Hepatocyte (in vitro differentiated cells): ENCODE measurements at regions not wholly inside any gene's neighbourhood (a gene's known extent, or its start where the extent isn't known, plus 50 kb on each side); places are given as distances from the start of the nearest gene placed in this dataset.

Experiments
- CTCF ChIP-seq: fragments of 200-600 bp; sonication (generic); IDR thresholded peaks from 2 replicates; pipeline ENCODE4 v1.5.1; 2016; ENCODE audit warnings: antibody characterized with exemption, mild to moderate bottlenecking; ENCODE audit not compliant: poor library complexity
- EZH2 ChIP-seq: fragments of 200-600 bp; sonication (generic); IDR thresholded peaks from 2 replicates; pipeline ENCODE4 v1.6.1; 2016; ENCODE audit warnings: antibody characterized with exemption, mild to moderate bottlenecking, borderline replicate concordance
- EZH2phosphoT487 ChIP-seq: fragments of 200-600 bp; sonication (generic); IDR thresholded peaks from one replicate; pipeline ENCODE4 v1.6.1; 2018; ENCODE audit warnings: antibody characterized with exemption, mild to moderate bottlenecking, low read depth, moderate library complexity; ENCODE audit not compliant: unreplicated experiment, severe bottlenecking

DNA sequence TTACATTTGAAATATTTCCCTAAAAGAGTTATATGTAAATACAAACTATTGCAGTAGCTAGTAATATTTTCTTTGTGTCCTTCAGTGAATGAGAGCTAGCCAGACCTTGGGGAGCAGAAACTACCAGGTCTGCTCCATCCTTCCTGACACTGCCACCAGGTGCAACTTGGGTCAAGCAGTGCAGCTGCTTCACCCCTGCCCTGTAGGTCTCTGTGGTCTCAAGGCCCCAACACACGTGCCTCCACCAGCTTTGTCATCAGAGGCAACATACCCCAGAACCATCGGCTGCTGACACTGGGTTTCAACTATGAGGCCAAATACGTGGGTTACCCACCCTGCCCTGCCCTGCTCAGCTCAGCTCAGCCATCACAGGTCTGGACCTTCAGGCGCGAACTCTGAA is 181.6 kb downstream of the FCRL5 start:
- TF ChIP-seq EZH2: no peak
- no peak for TF ChIP-seq CTCF
- no peak for TF ChIP-seq EZH2phosphoT487
